Right lobe of liver (tissue), 4 donors: ENCODE measurements at regions not wholly inside any gene's neighbourhood (a gene's known extent, or its start where the extent isn't known, plus 50 kb on each side); places are given as distances from the start of the nearest gene placed in this dataset.

ENCODE experiments used
- CTCF ChIP-seq, 4 donors: fragments of 200-600 bp in 3 of 4; fragments of 450-650 bp in 1 of 4; IDR thresholded peaks; one replicate each; pipeline versions ENCODE4 v1.5.1 to v1.8.0; 2016 to 2022; ENCODE audit warnings: antibody characterized with exemption in 4 of 4, mild to moderate bottlenecking in 2 of 4
- POLR2A ChIP-seq: fragments of 450-650 bp; IDR thresholded peaks from one replicate; pipeline ENCODE4 v1.6.1; 2017; ENCODE audit warnings: antibody characterized with exemption, mild to moderate bottlenecking
- donor health status: DM: no; HTN: no; CAD: no.
- donor health status: DM: no; HTN: no; CAD: no.
- donor health status: DM: no; HTN: yes; CAD: no.

GRCh38 chr5:30808996-30809395 is 384.5 kb upstream of the CDH6 start:
- no peak for TF ChIP-seq POLR2A
- no peak for TF ChIP-seq CTCF (IDR thresholded peaks at IDR 0.05)
